Activated CD4-positive, alpha-beta T cell treated with anti-CD3 and anti-CD28 coated beads for 24 hours (primary cell): ENCODE measurements at regions not wholly inside any gene's neighbourhood (a gene's known extent, or its start where the extent isn't known, plus 50 kb on each side); places are given as distances from the start of the nearest gene placed in this dataset.
"Not testable (repeated sequence)": the region's sequence is repeated elsewhere in the genome, so short reads cannot be mapped to it uniquely, and the experiment has no call there.

Source experiments
- DNase-seq, 2 donors: peaks; one replicate each; pipeline ENCODE4 v3.0.0-alpha.2; 2020; ENCODE audit warnings: low read depth in 2 of 2

DNA sequence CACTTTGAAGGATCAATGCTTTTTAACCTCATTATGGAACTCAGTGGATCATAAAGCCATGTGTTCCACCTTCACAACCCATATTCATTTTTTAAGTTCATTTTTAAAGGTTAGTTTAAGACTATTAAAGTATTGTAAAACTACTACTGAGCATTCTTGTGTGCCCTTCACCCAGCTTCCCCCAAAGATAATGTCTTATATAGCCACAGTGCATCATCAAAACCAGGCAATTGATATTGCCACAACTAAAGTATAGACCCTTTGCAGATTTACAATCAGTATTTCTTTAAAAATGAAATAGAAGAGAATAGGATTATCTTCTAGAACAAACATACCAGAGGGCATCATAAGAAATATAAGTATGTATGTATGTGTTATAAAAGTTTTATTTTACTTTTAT, 597.1 kb downstream of the CCSER2 start:
- DNase-seq = no peak

DNA sequence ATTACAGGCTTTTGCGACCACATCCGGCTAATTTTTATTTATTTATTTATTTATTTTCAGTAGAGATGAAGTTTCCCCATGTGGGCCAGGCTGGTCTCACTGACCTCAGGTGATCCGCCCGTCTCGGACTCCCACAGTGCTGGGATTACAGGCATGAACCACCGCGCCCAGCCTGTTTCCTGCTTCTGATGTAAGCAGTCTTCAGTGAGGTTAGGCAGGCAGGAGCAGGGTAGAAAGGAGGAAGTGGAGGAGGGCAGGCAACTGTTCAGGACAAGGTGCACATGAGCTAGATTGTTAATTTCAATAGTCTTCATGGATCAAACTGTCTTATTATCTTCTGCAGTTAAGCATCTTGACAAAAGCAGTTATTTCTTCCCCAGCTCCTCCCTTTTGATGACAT, 605.0 kb downstream of the CCSER2 start:
- no peak for DNase-seq

DNA sequence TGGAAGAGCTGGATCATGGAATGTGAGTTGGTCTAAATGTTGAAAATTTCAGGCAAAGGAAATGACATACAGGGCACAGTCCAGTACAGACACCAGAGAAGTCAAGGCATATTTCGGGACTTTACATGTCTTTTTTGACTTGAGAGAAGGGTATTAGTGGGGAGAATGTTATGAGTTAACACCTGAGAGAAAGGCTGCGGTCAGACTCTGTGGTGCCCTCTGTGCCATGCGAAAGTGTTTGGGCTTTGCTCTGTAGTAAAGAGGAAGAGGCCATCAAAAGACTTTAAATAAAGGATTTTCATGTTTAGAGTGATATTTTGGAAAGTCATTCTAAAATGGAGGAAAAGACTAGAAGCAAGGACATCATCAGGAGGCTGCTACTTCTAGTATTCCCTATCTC, 607.4 kb downstream of the CCSER2 start:
- DNase-seq = no peak

DNA sequence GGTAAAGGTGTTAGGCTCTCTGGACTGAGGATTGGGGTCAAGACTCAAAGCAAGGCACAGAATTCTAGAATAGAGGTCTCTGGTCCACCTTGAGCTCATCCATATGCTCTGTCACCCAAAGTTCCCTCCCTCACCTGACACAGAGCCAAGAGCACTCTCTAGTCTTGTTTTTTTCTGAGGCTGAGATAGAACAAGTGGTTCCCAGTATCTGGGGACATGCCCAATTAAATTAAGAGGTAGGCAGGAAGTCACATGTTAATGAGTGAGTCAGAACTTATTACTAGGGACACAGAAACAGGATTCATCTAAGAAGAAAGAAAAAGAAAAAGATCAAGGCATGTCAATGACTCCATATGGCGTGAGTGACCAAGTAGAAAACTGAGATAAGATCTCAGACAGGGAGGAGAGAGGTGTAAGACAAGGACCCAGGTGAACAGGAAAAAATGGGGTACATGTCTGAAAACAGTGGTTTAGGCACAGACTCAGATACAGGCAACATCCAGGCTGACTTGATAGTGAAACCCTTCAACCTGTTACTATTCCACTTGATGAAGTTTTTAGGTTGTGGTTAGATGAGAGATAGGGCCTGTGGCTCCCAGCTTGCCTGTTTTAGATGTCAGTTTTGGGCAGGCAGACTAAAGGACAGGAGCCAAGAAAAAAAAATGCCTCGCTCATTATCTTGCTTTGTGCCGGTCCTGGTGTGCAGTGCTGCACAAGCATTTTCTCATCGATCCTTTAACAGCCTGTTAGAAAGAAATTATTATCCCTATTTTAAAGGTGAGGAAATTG, 609.9 kb downstream of the CCSER2 start:
- DNase-seq = no peak

DNA sequence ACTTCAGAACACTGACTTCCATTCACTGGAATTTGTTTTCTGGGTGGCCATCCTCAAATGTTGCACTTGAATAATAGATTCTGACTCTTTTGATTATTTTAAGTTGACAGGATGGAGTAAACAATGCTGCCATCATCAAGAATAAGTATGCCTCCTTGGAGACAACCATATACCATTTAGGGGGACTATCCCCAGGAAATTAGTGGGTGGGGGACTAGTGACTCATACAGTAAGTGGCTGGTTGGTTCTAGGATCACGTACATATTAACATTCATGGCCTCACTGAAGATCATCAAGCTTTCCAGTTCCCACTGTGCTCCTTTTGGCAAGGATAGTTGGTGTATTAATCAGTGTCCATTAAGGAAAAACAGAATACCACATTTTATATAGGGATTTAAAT, 615.2 kb downstream of the CCSER2 start:
- DNase-seq = no peak

DNA sequence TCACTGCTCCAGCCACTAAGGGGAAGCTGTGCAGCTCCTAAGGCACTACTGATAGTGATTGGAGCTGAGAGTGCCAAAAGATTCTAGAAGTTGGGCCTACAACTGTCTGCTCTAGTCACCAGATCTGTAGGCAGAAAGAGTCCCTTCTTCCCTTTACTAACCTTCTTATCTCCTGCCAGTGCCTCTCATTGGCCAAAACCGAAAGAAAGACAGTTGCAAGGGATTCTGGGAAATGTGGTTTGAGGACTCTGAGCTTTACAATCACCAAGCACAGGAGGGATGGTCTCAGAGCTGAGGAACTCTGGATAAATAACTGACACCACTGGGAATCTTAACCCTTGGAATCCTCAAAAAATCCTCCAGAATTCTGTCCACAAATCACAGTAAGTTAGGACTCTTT, 615.8 kb downstream of the CCSER2 start:
- no peak for DNase-seq

DNA sequence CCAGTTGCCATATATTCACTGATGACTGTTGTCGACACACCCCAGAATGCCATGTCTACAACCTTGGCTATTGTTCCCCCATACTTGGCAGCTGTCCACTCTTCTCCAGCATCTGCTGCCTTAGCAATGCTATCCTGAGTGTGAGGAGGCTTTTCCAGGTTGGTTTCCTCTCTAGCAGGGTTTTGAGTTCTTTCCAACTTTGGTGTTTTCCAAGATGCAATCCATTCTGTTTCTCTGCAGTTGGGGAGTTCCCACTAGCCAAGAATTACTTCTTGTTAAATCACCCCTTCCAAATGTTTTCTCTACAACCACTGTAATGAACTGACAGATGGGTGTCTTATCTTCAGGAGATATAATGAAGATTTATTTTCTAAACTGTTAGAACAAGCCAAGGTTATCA, 617.4 kb downstream of the CCSER2 start:
- DNase-seq = no peak

DNA sequence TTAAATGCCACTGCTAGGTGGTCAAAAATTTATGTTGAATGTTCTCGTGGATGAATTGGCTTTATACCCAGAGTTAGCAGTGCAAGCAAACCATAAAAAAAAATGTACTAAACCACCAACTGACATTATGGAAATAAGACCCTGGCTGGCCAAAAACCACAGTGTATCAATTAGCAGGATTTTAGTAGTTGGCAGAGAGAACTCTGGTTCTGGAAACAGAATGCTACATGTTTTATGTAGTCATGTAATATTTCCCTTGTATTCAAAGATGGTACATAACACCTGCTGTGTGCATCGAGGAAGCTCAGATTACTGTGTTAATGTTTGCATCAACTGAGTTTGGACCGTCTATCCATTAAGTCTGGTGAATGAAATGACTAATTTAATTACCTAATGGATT, 618.5 kb downstream of the CCSER2 start:
- DNase-seq = no peak

DNA sequence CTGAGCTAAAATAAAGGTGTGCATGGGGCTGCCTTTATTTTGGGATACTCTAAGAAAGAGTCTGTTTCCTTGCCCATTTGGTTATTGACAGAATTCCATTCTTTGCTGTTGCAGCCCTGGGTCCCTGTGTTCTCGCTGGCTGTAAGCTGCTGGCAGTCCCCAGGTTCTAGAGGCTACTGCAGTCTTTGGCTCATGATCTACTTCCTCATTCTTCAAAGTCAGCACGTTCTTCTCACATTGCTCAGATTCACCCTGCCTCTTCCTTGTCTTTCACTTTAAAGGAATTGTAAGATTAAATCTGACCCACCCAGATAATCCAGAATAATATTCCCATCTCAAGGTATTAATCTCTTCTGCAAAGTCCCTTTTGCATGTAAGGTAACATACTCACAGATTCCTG, 620.3 kb downstream of the CCSER2 start:
- no peak for DNase-seq

DNA sequence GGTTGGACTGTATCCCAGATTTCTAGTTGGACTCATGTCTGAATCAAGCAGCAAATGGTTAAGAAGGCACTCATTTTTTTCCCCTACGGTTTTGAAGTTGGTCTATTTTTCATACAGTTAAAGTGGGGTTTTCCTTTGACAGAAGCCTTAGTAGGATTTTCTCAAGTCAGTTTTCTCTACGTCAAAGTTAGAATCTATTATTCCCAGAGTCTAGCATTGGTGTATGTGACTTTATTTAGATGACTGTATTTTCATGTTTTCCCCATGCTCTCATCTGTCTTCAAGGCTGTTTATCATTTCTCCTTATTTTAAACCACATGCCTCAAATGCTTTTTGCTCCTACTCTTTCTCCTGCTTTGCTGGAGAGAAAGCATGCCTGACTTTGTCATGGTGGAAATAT, 623.2 kb downstream of the CCSER2 start:
- no peak for DNase-seq

DNA sequence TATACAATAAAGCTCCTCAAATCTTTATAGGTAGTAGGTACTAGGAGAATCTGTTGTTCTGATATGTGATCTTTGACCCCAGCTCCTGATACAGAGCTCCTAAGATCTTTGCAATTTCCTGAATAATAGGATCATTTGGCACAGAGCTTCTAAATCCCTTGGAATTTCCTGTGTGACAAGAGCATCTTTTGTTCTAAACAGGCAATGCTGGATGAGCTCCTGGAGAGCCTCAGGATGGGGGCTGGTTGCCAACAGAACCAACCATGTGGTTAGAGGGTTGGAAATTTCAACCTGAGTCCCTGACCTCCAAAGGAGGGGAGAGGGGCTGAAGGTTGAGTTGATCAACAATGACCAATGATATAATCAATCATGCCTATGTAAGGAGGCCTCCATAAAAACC, 629.0 kb downstream of the CCSER2 start:
- DNase-seq = no peak

DNA sequence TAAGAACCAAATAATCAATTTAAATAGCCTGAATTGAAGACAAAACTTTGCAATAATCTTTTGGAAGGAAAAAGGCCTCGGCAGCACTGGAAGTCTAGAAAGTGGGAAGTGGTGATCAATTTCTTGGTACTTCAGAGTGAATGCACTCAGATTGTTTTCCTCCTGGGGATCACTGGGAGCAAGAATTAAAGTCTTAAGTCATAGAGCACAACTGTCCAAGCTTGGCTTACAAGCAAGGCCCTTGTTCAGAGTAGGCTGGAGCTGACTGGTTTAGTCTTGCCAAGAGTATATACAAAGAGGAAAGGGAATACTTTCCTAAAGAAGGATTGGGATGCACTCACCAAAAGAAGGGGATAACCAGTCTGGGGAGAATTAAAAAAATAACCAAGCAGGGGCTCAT, 637.1 kb downstream of the CCSER2 start:
- DNase-seq = no peak

DNA sequence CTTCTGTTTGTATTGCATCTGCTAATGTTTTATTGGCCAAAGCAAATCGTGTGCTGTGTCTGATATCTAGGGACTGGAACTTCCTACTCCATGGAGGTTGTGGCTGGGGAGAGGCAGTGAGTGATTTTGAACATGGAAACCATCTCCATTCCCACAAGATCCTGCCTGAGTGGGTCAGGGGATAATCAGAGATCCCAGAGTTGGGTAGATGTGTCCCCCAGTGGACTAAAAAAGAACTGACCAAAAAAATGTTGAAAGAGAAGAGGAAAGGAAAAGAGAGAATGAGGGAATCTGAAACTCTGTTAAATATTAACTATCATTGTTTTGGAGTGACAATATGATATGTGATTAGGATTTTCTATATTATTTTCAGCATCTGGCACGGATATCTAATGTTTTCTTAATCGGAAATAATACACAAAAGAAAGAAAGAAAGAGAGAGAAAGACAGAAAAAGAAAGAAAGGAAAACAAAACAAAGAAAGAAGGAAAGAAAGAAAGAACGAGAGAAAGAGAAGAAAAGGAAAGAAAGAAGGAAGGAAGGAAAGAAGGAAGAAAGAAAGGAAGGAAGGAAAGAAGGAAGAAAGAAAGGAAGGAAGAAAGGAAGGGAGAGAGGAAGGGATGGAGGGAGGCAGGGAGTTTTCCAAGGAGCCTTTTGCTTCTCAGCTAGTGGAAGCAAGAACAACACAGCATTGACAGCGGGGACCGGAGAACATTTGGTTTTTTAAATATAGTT, 638.5 kb downstream of the CCSER2 start:
- no peak for DNase-seq

DNA sequence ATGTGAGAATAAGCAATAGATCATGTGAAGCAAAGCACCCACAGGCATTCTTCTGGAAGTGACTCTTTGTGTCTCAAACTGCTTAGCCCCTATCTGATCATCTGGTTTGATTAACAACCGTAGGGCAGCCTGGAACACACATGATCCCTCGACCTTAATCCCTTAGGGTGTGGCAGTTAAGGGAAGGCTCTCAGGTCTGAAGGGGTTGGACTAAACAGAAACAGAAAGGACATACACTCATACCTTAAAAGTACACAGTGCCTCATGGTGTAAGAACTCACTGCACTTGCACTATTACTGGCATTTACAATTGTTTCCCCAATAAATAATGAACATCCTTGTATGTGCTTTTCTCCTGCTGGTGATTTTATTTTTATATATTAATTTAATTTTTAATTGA, 640.9 kb downstream of the CCSER2 start:
- DNase-seq = not testable (repeated sequence)

DNA sequence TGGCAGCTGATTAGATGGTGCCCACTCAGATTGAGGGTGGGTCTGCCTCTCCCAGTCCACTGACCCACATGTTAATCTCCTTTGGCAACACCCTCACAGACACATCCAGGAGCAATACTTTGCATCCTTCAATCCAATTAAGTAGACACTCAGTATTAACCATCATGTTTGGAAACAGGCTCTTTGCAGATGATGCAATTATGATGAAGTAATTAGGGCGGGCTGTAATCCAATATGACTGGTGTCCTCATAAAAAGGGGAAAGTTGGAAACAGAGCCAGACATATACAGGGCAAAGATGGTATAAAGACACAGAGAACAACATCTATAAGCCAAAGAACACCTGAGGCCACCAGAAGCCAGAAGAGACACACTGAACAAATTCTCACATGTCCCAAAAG, 658.6 kb downstream of the CCSER2 start:
- DNase-seq = no peak

DNA sequence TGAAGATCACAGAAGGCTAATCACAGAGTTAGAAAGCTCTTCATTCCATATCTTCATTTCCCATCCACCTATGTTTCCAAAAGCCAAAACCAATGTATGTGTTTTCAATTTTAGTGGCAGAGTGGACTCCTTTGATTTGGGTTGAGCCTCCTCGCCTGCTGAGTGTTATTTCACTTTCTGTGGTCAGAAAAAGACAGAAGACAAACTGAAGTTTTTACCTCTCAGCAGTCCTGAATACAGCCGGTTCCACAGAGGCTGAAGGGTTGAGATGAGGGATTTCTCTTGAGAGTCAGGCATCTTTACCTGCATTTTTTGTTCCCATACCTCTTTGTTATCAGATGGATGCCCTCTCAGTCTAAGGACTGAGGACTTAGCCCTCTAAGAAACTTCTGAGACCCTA, 659.6 kb downstream of the CCSER2 start:
- no peak for DNase-seq

DNA sequence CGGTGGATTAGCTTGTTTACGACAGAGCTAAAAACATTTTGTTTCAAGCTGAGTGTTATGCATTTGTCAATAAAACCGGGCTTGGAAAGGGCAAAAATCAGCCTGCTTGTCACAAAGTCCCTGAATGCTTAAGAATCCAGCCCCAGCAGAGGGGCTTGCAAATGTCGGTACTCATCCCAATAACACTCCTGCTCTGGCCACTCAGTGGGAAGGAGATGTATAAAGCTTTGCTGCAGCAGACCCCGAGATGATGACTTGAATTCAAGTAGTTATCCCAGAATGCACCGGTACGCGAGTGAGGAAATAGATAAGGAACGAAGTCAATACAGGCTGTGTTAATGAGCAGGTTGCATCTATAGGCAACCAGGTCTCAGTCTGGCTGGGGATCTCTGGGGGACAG, 662.3 kb downstream of the CCSER2 start:
- DNase-seq = no peak

DNA sequence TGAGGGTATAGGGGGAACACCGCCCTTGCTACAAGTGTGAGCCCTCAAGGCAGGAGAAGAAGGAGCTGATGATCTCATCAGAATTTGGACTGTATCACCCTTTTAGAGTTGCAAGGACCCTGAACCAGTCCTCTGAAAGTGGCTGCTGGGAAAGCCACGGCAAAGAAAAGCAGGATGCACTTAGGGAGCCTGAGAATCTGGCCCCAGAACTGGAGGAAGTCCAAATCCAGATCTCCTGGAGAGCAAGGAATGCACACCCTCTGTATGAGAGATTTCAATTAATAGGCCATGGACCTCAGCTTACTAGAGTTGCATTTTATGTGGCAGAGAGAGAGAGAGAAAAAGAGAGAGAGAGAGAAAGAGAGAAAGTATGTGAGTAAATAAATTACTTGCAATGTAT, 662.9 kb downstream of the CCSER2 start:
- no peak for DNase-seq

DNA sequence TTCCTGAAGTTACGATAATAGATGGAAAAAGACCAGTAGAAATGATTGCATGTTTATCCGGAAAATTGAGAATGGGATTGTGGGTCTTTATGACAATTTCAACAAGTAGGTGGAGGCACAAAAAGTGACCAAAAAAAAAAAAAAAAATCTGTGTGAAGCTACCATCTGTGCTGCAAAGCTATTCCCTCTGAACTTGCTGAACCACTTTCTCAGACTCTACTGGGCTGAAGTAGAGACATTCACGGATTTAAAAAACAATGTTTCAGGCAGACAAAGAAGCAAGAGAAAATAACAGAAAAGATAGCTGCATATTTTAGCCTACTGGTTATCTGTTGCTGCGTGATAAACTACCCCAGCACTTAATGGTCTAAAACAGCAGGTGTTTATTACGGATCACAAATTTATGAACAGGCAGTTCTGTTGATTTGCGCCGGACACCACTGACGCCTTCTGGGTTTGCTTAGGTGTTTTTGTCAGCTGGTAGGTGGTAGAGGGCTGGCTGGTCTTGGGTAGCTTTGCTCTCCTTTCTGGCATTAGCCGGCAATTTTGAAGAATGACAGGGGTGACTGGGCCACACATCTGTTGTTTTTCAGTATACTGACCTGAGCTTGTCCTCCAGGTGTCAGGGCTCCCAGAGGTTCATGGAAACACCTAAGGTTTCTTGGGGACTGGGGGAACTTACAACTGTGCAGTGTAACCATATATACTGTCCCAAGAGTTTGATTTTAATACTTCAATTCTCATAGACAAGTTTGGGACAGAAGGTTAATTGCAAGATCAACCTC, 665.1 kb downstream of the CCSER2 start:
- no peak for DNase-seq

DNA sequence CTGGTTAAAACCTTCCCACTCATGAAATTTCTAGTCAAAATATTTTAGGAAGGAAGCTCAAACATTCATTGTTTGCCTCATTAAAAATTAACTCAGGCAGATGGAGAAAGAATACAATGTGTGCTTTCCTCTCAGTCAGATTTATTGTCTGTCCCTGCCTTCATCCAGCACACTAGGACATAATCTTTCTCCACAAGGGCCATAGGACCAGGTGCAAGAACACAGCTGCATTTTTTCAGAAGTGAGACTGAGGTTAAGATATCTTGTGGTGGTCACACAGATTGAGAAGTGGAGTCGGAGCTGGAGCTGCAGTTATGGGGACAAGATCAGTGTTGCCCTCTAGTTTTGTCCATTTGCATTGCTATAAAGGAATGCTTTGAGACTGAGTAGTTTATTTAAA, 666.3 kb downstream of the CCSER2 start:
- DNase-seq = no peak

DNA sequence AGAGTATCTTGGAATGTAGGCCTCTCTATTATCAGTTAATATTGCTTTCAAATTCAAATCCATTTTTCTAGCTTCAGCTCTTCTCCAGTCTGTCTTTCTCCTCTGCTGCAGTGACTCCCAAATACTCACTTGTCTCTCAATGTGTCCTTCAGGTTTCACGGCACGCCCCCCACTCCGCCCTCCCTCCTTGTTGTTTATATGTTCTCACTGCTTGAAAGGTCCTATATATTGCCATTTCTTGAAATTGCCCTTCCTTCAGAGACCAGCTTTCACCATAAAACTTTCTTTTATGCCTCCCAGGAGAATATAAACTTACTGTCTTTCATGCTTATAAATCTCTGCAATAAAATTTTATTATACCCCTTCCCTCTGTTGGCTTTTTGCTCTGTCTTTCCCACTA, 668.2 kb downstream of the CCSER2 start:
- no peak for DNase-seq

DNA sequence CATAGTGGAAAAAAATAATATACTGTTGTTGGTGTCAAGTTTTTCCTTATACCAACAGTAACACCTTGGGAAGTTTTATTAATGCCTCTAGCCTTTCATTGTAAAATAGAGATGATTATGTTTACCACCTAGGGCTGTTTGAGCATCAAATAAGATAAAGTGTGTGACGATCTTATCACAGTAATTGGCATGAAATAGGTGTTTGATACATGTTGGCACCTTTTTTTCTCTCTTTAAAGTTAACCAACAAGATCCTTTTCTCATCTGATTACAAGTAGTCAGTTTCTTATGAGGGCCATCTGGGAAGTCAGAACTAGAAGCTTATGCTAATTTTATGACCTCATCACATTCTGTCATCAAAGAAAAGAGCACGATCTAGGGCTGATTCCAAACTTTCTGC, 669.5 kb downstream of the CCSER2 start:
- DNase-seq = no peak

DNA sequence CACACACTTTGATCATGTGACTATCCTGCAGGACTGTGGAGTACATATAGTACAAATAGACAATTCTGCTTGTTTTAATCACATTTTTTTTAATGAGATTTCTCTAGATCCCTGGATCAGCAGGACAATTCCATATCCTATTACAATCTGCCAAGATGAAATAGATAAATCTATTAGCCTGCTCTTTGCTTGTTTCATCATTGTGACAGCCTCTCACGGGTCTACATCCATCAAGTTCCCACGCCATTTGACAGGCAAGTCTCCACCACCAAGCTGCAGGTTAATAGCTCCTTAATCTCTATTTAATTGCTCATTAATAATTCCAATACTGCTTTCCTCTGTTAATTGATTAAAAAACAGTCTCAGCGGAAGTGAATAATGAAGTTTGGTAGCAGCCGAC, 671.5 kb downstream of the CCSER2 start:
- DNase-seq = no peak
